ENCODE measurements at regions not wholly inside any gene's neighbourhood (a gene's known extent, or its start where the extent isn't known, plus 50 kb on each side); places are given as distances from the start of the nearest gene placed in this dataset.

DNA sequence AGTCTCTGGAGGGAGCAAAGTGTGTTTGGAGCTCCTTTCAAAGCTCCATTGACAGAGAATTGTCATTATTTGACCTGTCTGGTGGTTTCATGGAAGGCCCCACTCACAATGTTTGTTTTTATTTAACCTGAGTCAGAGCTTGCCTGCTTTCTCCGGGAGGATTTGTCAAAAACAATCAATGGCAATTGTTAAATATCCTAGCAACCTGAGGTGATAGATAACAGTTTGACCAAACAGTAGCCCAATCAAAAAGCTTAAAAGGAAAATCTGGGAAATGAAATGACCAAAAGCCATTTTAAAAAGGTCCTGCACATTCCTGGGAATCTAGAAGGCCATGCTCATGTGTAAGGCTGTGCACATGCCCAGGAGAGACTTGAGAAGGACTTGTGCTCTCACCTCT is 177.2 kb upstream of the POC5 start:
- WGBS (ENCODE audit: insufficient coverage) = 83% methylated on average over 1 of the region's 1 CpG

DNA sequence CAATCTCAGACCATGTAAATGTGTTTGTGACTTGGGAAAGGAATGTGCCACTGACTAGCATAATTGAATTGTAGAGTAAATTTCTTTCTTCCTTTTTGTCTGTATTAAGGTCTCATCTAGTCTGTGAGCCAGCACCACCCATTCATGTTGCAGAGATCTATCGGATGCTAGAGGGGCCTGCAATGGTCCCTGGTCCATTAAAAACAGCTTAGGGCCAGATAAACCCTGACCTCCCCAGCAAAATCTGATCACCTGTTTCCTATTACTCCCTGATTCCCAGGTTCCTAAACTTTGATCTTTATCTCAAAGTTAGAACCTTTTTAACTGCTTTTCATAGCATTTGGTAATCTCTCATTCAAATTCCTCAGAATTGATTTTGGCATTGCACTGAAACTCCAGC is 174.5 kb upstream of the POC5 start:
- Mint-ChIP-seq H3K4me3 (no peak overlapping the region), H3K27me3 (ENCODE audit: low read depth in 2 of 2) (peaks cover 0 to 10% of the 10 kb centered on the region in 2 donors), H3K36me3 (no peaks in the 10 kb centered on the region), H3K27ac (no peak overlapping the region), H3K4me1 (no peaks in the 10 kb centered on the region), H3K9me3 (no peaks in the 10 kb centered on the region)
- 89% methylated on average over 1 of the region's 1 CpG for WGBS (ENCODE audit: insufficient coverage)
- Histone ChIP-seq H3K36me3 (ENCODE audit: control insufficient read depth, insufficient read depth, low read length) (no peaks in the 10 kb centered on the region), H3K4me3 (ENCODE audit: low read length) (no peak overlapping the region), H3K9me3 (ENCODE audit: control insufficient read depth, insufficient read depth, low read length) (no peaks in the 10 kb centered on the region), H3K27me3 (ENCODE audit: control insufficient read depth, insufficient read depth, low read length) (no peaks in the 10 kb centered on the region), H3K27ac (ENCODE audit: low read length) (no peak overlapping the region), H3K4me1 (ENCODE audit: control insufficient read depth, insufficient read depth, low read length) (no peaks in the 10 kb centered on the region)
- TF ChIP-seq, protein P1, sequence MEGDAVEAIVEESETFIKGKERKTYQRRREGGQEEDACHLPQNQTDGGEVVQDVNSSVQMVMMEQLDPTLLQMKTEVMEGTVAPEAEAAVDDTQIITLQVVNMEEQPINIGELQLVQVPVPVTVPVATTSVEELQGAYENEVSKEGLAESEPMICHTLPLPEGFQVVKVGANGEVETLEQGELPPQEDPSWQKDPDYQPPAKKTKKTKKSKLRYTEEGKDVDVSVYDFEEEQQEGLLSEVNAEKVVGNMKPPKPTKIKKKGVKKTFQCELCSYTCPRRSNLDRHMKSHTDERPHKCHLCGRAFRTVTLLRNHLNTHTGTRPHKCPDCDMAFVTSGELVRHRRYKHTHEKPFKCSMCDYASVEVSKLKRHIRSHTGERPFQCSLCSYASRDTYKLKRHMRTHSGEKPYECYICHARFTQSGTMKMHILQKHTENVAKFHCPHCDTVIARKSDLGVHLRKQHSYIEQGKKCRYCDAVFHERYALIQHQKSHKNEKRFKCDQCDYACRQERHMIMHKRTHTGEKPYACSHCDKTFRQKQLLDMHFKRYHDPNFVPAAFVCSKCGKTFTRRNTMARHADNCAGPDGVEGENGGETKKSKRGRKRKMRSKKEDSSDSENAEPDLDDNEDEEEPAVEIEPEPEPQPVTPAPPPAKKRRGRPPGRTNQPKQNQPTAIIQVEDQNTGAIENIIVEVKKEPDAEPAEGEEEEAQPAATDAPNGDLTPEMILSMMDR (IDR thresholded peaks at IDR 0.05) = no peak
- intact Hi-C loops (cut with micrococcal nuclease) = no loop called here
- DNase-seq (no peak), ATAC-seq (no peak)

More for the DNA sequence above, 177.2 kb upstream of the POC5 start:
- H3K27me3 ChIP-seq (ENCODE audit: control insufficient read depth, insufficient read depth, low read length) = no peaks in the 10 kb centered on the region
- Mint-ChIP-seq H3K4me1 (no peaks in the 10 kb centered on the region), H3K9me3 (no peaks in the 10 kb centered on the region), H3K4me3 (no peak overlapping the region), H3K27ac (no peak overlapping the region), H3K27me3 (ENCODE audit: low read depth in 2 of 2) (peaks cover 7 to 14% of the 10 kb centered on the region in 2 donors), H3K36me3 (no peaks in the 10 kb centered on the region)
- ATAC-seq = no peak
- no peaks in the 10 kb centered on the region for H3K9me3 ChIP-seq (ENCODE audit: control insufficient read depth, insufficient read depth, low read length)
- no peak overlapping the region for H3K27ac ChIP-seq (ENCODE audit: low read length)
- TF ChIP-seq, protein P1 (IDR thresholded peaks at IDR 0.05) = no peak
- no peaks in the 10 kb centered on the region for H3K36me3 ChIP-seq (ENCODE audit: control insufficient read depth, insufficient read depth, low read length)
- no peaks in the 10 kb centered on the region for H3K4me1 ChIP-seq (ENCODE audit: control insufficient read depth, insufficient read depth, low read length)
- H3K4me3 ChIP-seq (ENCODE audit: low read length) = no peak overlapping the region
- DNase-seq = no peak
- intact Hi-C loops (cut with micrococcal nuclease) = no loop called here

DNA sequence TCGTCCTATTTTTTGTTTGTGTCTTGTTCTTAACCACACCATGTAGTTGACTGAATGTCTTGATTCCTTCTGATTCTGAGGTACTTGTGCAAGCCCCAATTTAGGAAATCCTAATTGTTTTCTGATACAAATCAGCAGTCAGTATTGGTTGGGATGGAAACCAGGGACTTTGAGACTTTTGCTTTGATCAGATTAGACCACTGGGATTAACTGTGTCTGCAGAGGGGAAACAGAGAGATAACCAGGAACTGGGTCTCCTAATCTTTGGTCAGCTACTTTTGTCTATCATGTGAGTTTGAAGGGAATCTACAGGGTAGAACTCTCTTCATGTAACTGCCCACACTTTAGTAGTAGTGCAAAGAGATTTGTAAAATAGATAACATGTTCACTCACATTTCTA is 173.8 kb upstream of the POC5 start:
- intact Hi-C loops (cut with micrococcal nuclease) = no loop called here

DNA sequence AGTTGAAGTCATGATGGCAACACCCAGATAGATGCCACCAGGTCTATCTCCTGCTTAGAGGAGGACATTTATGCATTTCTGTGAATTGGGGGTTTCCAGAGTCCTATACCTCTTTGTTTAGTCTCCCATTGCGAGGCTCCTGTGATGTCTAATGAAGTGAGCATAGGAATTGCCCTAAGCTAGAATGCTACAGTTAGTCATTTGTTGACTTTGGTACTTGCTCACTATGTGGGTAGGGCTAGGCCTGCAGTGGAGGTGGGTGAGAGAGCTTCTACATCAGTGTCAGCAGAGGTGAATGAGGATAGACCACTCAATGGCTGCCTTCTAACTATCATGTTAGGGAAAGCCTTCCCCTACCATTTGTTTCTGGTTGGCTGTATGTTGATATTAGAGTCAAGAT is 173.3 kb upstream of the POC5 start:
- DNase-seq (no peak), ATAC-seq (no peak)
- TF ChIP-seq, protein P1 (IDR thresholded peaks at IDR 0.05) = no peak
- H3K4me1 ChIP-seq (ENCODE audit: control insufficient read depth, insufficient read depth, low read length) = no peaks in the 10 kb centered on the region
- no peaks in the 10 kb centered on the region for H3K36me3 ChIP-seq (ENCODE audit: control insufficient read depth, insufficient read depth, low read length)
- intact Hi-C loops (cut with micrococcal nuclease) = no loop called here
- Mint-ChIP-seq H3K4me1 (no peaks in the 10 kb centered on the region), H3K4me3 (no peak overlapping the region), H3K27ac (no peak overlapping the region), H3K9me3 (no peaks in the 10 kb centered on the region), H3K36me3 (no peaks in the 10 kb centered on the region), H3K27me3 (ENCODE audit: low read depth in 2 of 2) (peaks cover 0 to 14% of the 10 kb centered on the region in 2 donors)
- no peaks in the 10 kb centered on the region for H3K9me3 ChIP-seq (ENCODE audit: control insufficient read depth, insufficient read depth, low read length)
- no peak overlapping the region for H3K4me3 ChIP-seq (ENCODE audit: low read length)
- WGBS (ENCODE audit: insufficient coverage) = 80% methylated on average over 1 of the region's 1 CpG
- no peaks in the 10 kb centered on the region for H3K27me3 ChIP-seq (ENCODE audit: control insufficient read depth, insufficient read depth, low read length)
- H3K27ac ChIP-seq (ENCODE audit: low read length) = no peak overlapping the region

More for the DNA sequence above, 173.8 kb upstream of the POC5 start:
- Histone ChIP-seq H3K4me1 (ENCODE audit: control insufficient read depth, insufficient read depth, low read length) (no peaks in the 10 kb centered on the region), H3K4me3 (ENCODE audit: low read length) (no peak overlapping the region), H3K36me3 (ENCODE audit: control insufficient read depth, insufficient read depth, low read length) (no peaks in the 10 kb centered on the region), H3K9me3 (ENCODE audit: control insufficient read depth, insufficient read depth, low read length) (no peaks in the 10 kb centered on the region), H3K27ac (ENCODE audit: low read length) (no peak overlapping the region), H3K27me3 (ENCODE audit: control insufficient read depth, insufficient read depth, low read length) (no peaks in the 10 kb centered on the region)
- 92% methylated on average over 1 of the region's 1 CpG for WGBS (ENCODE audit: insufficient coverage)
- TF ChIP-seq, protein P1 (IDR thresholded peaks at IDR 0.05) = no peak
- H3K9me3 Mint-ChIP-seq = no peaks in the 10 kb centered on the region
- no peaks in the 10 kb centered on the region for H3K36me3 Mint-ChIP-seq
- DNase-seq (no peak), ATAC-seq (no peak)
- no peak overlapping the region for H3K4me3 Mint-ChIP-seq
- H3K4me1 Mint-ChIP-seq = no peaks in the 10 kb centered on the region
- H3K27me3 Mint-ChIP-seq (ENCODE audit: low read depth in 2 of 2) = peaks cover 0 to 14% of the 10 kb centered on the region in 2 donors
- no peak overlapping the region for H3K27ac Mint-ChIP-seq
